Endothelial cell of umbilical vein (primary cell): ENCODE measurements at regions not wholly inside any gene's neighbourhood (a gene's known extent, or its start where the extent isn't known, plus 50 kb on each side); places are given as distances from the start of the nearest gene placed in this dataset.

Source experiments
- CTCF ChIP-seq, 2 donors: IDR thresholded peaks; 1 replicate in 1 of 2; 2 replicates in 1 of 2; pipeline ENCODE4 v1.5.1; 2011; ENCODE audit warnings: low read length in 2 of 2, mild to moderate bottlenecking in 2 of 2, moderate library complexity in 2 of 2, control low read depth in 1 of 2, inconsistent platforms in 1 of 2, low read depth in 1 of 2; ENCODE audit not compliant: insufficient read depth in 1 of 2; ENCODE audit errors: extremely low read depth in 1 of 2
- EZH2 ChIP-seq: IDR thresholded peaks from 2 replicates; pipeline ENCODE4 v1.6.1; 2012; ENCODE audit warnings: borderline replicate concordance, low read depth, mild to moderate bottlenecking, moderate library complexity, low read length, inconsistent platforms; ENCODE audit not compliant: severe bottlenecking
- FOS ChIP-seq: IDR thresholded peaks from 2 replicates; pipeline ENCODE4 v1.6.1; 2011; ENCODE audit warnings: mild to moderate bottlenecking, low read length, moderate library complexity, borderline replicate concordance; ENCODE audit not compliant: insufficient read depth
- GATA2 ChIP-seq: IDR thresholded peaks from 2 replicates; pipeline ENCODE4 v1.7.0; 2011; ENCODE audit warnings: low read depth, mild to moderate bottlenecking, moderate library complexity, mixed read lengths, low read length; ENCODE audit not compliant: insufficient read length, insufficient read depth
- JUN ChIP-seq: IDR thresholded peaks from 2 replicates; pipeline ENCODE4 v1.6.1; 2011; ENCODE audit warnings: borderline replicate concordance, low read depth; ENCODE audit not compliant: insufficient read length, insufficient read depth
- MAX ChIP-seq: IDR thresholded peaks from 2 replicates; pipeline ENCODE4 v1.6.1; 2011; ENCODE audit not compliant: insufficient read depth, insufficient read length
- MYC ChIP-seq: IDR thresholded peaks from one replicate; pipeline ENCODE4 v1.6.1; 2011; ENCODE audit warnings: mild to moderate bottlenecking, low read depth, low read length
- POLR2A ChIP-seq: IDR thresholded peaks from 2 replicates; pipeline ENCODE4 v1.6.1; 2012; ENCODE audit warnings: low read depth, mild to moderate bottlenecking, control low read depth, low read length
- POLR2AphosphoS5 ChIP-seq: IDR thresholded peaks from 2 replicates; pipeline ENCODE4 v1.6.1; 2012; ENCODE audit warnings: low read depth, mild to moderate bottlenecking, control low read depth, low read length, moderate library complexity; ENCODE audit not compliant: insufficient read depth

GRCh38 chr1:25019337-25020172 lies 89.5 kb upstream of the RUNX3 start:
- TF ChIP-seq MAX = no peak
- TF ChIP-seq CTCF (IDR thresholded peaks at IDR 0.05; ENCODE audit: extremely low read depth in 1 of 2, insufficient read depth in 1 of 2, low read depth in 1 of 2, low read length in 2 of 2) = no peak
- TF ChIP-seq POLR2AphosphoS5 = no peak
- TF ChIP-seq EZH2 = no peak
- no peak for TF ChIP-seq POLR2A
- TF ChIP-seq FOS = no peak
- no peak for TF ChIP-seq JUN
- TF ChIP-seq MYC = no peak
- TF ChIP-seq GATA2 = no peak
